ENCODE measurements at regions not wholly inside any gene's neighbourhood (a gene's known extent, or its start where the extent isn't known, plus 50 kb on each side); places are given as distances from the start of the nearest gene placed in this dataset.

DNA sequence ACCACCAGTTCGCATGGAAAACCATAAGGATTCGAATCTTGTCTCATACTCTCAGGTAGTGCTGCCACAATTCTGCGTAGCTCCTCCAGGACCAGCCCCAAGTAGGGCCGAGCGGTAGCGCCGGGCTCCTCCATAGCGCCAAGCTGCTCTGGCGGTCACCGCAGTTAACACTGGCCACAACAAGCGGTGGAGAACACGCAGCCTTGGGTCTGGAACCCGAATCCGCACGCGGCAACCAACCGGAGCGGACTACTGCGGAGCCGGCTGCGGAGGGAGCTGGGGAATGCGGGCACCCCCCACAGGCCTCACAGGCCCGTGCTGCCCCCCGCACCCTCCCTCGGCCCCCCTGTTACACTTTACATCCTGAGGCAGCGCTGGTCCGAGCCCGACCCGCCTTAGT lies 531.5 kb downstream of the STK39 start (continued):
- TF ChIP-seq, protein P1, sequence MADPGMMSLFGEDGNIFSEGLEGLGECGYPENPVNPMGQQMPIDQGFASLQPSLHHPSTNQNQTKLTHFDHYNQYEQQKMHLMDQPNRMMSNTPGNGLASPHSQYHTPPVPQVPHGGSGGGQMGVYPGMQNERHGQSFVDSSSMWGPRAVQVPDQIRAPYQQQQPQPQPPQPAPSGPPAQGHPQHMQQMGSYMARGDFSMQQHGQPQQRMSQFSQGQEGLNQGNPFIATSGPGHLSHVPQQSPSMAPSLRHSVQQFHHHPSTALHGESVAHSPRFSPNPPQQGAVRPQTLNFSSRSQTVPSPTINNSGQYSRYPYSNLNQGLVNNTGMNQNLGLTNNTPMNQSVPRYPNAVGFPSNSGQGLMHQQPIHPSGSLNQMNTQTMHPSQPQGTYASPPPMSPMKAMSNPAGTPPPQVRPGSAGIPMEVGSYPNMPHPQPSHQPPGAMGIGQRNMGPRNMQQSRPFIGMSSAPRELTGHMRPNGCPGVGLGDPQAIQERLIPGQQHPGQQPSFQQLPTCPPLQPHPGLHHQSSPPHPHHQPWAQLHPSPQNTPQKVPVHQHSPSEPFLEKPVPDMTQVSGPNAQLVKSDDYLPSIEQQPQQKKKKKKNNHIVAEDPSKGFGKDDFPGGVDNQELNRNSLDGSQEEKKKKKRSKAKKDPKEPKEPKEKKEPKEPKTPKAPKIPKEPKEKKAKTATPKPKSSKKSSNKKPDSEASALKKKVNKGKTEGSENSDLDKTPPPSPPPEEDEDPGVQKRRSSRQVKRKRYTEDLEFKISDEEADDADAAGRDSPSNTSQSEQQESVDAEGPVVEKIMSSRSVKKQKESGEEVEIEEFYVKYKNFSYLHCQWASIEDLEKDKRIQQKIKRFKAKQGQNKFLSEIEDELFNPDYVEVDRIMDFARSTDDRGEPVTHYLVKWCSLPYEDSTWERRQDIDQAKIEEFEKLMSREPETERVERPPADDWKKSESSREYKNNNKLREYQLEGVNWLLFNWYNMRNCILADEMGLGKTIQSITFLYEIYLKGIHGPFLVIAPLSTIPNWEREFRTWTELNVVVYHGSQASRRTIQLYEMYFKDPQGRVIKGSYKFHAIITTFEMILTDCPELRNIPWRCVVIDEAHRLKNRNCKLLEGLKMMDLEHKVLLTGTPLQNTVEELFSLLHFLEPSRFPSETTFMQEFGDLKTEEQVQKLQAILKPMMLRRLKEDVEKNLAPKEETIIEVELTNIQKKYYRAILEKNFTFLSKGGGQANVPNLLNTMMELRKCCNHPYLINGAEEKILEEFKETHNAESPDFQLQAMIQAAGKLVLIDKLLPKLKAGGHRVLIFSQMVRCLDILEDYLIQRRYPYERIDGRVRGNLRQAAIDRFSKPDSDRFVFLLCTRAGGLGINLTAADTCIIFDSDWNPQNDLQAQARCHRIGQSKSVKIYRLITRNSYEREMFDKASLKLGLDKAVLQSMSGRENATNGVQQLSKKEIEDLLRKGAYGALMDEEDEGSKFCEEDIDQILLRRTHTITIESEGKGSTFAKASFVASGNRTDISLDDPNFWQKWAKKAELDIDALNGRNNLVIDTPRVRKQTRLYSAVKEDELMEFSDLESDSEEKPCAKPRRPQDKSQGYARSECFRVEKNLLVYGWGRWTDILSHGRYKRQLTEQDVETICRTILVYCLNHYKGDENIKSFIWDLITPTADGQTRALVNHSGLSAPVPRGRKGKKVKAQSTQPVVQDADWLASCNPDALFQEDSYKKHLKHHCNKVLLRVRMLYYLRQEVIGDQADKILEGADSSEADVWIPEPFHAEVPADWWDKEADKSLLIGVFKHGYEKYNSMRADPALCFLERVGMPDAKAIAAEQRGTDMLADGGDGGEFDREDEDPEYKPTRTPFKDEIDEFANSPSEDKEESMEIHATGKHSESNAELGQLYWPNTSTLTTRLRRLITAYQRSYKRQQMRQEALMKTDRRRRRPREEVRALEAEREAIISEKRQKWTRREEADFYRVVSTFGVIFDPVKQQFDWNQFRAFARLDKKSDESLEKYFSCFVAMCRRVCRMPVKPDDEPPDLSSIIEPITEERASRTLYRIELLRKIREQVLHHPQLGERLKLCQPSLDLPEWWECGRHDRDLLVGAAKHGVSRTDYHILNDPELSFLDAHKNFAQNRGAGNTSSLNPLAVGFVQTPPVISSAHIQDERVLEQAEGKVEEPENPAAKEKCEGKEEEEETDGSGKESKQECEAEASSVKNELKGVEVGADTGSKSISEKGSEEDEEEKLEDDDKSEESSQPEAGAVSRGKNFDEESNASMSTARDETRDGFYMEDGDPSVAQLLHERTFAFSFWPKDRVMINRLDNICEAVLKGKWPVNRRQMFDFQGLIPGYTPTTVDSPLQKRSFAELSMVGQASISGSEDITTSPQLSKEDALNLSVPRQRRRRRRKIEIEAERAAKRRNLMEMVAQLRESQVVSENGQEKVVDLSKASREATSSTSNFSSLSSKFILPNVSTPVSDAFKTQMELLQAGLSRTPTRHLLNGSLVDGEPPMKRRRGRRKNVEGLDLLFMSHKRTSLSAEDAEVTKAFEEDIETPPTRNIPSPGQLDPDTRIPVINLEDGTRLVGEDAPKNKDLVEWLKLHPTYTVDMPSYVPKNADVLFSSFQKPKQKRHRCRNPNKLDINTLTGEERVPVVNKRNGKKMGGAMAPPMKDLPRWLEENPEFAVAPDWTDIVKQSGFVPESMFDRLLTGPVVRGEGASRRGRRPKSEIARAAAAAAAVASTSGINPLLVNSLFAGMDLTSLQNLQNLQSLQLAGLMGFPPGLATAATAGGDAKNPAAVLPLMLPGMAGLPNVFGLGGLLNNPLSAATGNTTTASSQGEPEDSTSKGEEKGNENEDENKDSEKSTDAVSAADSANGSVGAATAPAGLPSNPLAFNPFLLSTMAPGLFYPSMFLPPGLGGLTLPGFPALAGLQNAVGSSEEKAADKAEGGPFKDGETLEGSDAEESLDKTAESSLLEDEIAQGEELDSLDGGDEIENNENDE (IDR thresholded peaks at IDR 0.05; ENCODE audit: insufficient replicate concordance, low read length) = no peak
- no peak for TF ChIP-seq NRF1 (IDR thresholded peaks at IDR 0.05; ENCODE audit: low read depth, low read length)
- no peak for TF ChIP-seq SP1 (IDR thresholded peaks at IDR 0.05; ENCODE audit: low read depth, low read length)
- TF ChIP-seq KDM4A (IDR thresholded peaks at IDR 0.05; ENCODE audit: low read depth, low read length, severe bottlenecking) = no peak
- TF ChIP-seq SUZ12 (IDR thresholded peaks at IDR 0.05; ENCODE audit: low read length) = no peak
- TF ChIP-seq EGR1 (IDR thresholded peaks at IDR 0.05; ENCODE audit: borderline replicate concordance, low read depth, low read length) = no peak
- TF ChIP-seq CEBPB (IDR thresholded peaks at IDR 0.05; ENCODE audit: low read depth, low read length) = no peak
- no peak for TF ChIP-seq GTF2F1 (IDR thresholded peaks at IDR 0.05; ENCODE audit: borderline replicate concordance, low read depth, low read length)
- TF ChIP-seq MAFK (IDR thresholded peaks at IDR 0.05; ENCODE audit: low read depth, low read length) = no peak
- TF ChIP-seq TBP (IDR thresholded peaks at IDR 0.05; ENCODE audit: low read depth, low read length) = no peak
